T-helper 1 cell treated with Interleukin-12 subunit alpha and Interleukin-12 subunit beta and Interleukin-4 antibody, amounts not matched to agents 30 μg/mL and 1 μg/mL, for 36 hours (primary cell): ENCODE measurements at regions not wholly inside any gene's neighbourhood (a gene's known extent, or its start where the extent isn't known, plus 50 kb on each side); places are given as distances from the start of the nearest gene placed in this dataset.

Experiments used
- H3K27ac Mint-ChIP-seq: one replicate; pipeline ENCODE4 v1.8.0; 2021; ENCODE audit warnings: mild to moderate bottlenecking, mixed read lengths
- H3K27me3 Mint-ChIP-seq: one replicate; pipeline ENCODE4 v1.8.0; 2021; ENCODE audit warnings: low read depth, mixed read lengths
- H3K36me3 Mint-ChIP-seq: one replicate; pipeline ENCODE4 v1.8.0; 2021; ENCODE audit warnings: low read depth, mixed read lengths
- H3K4me1 Mint-ChIP-seq: one replicate; pipeline ENCODE4 v1.8.0; 2021; ENCODE audit warnings: low read depth, mixed read lengths
- H3K4me3 Mint-ChIP-seq: one replicate; pipeline ENCODE4 v1.8.0; 2021; ENCODE audit warnings: mild to moderate bottlenecking, moderate library complexity, mixed read lengths
- H3K9me3 Mint-ChIP-seq: one replicate; pipeline ENCODE4 v1.8.0; 2021; ENCODE audit warnings: mixed read lengths

DNA sequence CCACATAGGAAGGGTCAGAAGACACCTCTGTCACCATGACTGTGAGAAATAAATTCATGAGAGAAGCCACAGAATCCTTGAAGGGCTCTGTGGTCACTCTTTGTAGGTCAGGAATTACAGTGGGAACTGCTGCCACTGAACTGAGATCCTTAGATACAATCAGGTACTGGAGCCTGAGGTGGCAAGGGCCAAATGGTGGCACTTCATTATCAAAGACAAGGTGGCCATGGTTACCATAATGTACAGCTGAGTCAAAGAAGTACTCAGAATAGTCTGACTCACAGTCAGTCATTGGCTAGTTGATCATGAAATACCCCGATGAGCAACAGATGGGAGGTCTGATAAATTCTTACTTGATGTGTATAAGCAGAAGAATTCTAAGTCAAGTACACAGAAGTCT lies 131.9 kb downstream of the RTL3 start:
- peaks cover 6% of the 10 kb centered on the region for H3K36me3 Mint-ChIP-seq
- H3K4me1 Mint-ChIP-seq, result peaks cover 12% of the 10 kb centered on the region
- no peak overlapping the region for H3K4me3 Mint-ChIP-seq
- no peaks in the 10 kb centered on the region for H3K27me3 Mint-ChIP-seq
- H3K27ac Mint-ChIP-seq, result no peak overlapping the region
- H3K9me3 Mint-ChIP-seq, result no peaks in the 10 kb centered on the region

DNA sequence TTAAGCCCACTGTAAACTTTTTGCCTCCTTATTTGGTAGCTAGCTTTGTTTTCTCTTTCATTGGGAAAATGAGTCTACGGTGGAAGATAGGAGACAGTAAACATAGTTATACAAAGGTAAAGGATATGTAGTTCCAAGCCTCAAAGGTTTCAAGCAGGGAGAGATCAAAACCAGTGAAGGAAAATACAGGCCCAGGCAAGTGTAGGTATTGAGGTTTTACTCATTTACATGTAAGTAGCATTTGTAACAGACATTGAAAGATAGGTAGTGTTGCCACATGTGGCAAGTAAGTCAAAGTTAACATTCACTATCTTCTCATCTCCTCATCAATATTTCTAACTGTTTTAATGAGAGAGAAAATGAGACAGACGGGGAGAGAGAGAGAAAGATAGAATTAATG lies 136.5 kb downstream of the RTL3 start:
- peaks cover 11% of the 10 kb centered on the region for H3K36me3 Mint-ChIP-seq

DNA sequence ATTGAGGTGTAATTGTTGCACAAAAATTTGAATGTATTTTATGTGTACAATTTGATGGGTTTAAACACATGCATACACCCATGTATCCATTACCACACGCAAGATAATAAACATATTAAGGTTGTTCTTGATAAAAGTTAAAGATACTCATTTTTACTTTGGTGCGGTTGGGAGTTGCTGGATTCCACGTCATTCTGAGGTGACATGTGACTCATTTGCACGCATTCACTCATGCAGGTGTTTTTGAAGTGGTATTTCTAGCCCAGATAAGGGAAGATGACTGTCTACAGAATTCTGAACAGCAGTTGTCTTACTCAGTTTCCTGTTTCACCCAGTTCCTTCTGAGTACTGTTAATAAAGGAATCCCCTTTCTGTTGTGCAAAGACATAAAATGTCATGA lies 142.0 kb downstream of the RTL3 start:
- H3K4me3 Mint-ChIP-seq, result peak overlapping the region; percentile 70
- peaks cover 26% of the 10 kb centered on the region for H3K9me3 Mint-ChIP-seq
- no peaks in the 10 kb centered on the region for H3K27me3 Mint-ChIP-seq
- H3K4me1 Mint-ChIP-seq, result peaks cover 40% of the 10 kb centered on the region
- H3K27ac Mint-ChIP-seq, result peak overlapping the region; percentile 92
- peaks cover 16% of the 10 kb centered on the region for H3K36me3 Mint-ChIP-seq

More for the DNA sequence above, 136.5 kb downstream of the RTL3 start:
- H3K9me3 Mint-ChIP-seq, result peaks cover 13% of the 10 kb centered on the region
- H3K27ac Mint-ChIP-seq, result no peak overlapping the region
- no peak overlapping the region for H3K4me3 Mint-ChIP-seq
- peaks cover 13% of the 10 kb centered on the region for H3K4me1 Mint-ChIP-seq
- H3K27me3 Mint-ChIP-seq, result no peaks in the 10 kb centered on the region

DNA sequence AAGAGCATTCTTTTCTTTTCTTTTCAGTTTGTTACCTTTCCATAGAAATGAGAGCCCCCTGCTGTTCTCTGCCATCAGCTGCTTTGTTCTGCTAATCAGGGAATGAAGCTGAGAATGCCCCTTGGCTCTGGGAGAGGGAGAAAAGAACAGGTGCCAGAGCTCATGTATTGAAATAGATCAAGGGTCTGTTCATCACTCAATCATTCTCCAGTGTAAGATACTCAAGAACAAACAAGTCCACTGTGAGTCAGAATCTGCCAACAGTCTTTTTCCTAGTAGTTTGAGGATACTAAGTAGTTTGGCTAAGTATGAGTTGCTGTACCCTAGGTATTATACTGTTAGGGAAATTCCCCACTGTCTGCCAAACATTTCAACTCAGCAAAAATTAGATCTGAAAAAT lies 144.3 kb downstream of the RTL3 start:
- Mint-ChIP-seq H3K36me3 (peaks cover 25% of the 10 kb centered on the region), H3K4me3 (no peak overlapping the region), H3K27me3 (no peaks in the 10 kb centered on the region), H3K27ac (peak overlapping the region; percentile 91), H3K9me3 (peaks cover 45% of the 10 kb centered on the region), H3K4me1 (peaks cover 40% of the 10 kb centered on the region)

DNA sequence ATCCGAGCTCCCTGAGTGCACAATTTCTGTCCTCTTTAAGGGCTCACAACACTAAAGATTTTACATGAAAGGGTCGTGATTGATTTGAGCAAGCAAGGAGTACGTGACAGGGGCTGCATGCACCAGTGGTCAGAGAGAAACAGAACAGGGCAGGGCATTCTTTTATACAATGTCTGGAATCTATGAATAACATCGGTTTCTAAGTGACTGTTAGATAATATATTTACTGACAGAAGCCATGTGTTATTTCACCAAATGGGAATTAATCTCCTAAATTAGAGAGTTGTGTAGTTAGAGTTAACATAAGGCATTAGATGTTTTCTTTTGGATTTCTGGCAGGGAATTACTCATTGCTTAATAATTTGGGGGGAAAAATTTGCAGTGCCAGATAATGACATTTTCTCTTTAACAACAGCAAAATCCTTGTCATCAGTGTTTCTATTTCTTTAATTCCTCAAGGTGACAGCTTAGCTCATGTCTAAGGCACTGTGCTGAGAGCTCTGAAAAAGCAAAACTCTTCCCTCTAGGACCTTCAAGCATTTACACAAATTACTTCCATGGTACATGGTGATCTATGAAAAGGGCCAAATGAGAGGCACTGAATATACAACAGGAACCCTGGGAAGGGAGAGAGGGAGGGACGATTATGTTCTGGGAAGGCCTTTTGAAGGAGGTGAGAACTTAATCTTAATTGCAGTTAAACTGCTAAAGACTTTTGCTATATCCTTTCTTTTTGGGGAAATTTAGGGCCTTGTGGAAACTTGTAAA lies 145.0 kb downstream of the RTL3 start:
- peaks cover 40% of the 10 kb centered on the region for H3K4me1 Mint-ChIP-seq

DNA sequence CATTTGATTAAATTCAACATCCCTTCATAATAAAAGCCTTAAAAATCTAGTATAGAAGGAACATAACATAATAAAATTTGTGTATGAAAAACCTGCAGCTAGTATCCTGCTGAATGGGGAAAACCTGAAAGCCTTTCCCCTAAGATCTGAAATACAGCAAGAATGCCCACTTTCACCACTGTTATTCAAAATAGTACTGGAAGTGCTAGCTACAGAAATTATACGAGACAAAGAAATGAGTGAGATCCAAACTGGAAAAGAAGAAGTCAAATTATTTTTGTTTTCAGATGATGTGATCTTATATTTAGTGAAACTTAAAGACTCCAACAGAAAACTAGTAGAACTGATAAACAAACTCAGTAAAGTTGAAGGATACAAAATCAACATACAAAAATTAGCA lies 152.9 kb downstream of the RTL3 start:
- Mint-ChIP-seq H3K36me3 (peaks cover 26% of the 10 kb centered on the region), H3K9me3 (peaks cover 43% of the 10 kb centered on the region), H3K27ac (no peak overlapping the region), H3K4me3 (no peak overlapping the region), H3K4me1 (peaks cover 10% of the 10 kb centered on the region), H3K27me3 (no peaks in the 10 kb centered on the region)

More for the DNA sequence above, 145.0 kb downstream of the RTL3 start:
- Mint-ChIP-seq H3K9me3 (peaks cover 52% of the 10 kb centered on the region), H3K27ac (peak overlapping the region; percentile 91), H3K36me3 (peaks cover 32% of the 10 kb centered on the region), H3K4me3 (no peak overlapping the region), H3K27me3 (no peaks in the 10 kb centered on the region)

GRCh38 chrX:78496483-78496882 lies 162.6 kb downstream of the RTL3 start:
- no peaks in the 10 kb centered on the region for H3K27me3 Mint-ChIP-seq
- no peak overlapping the region for H3K27ac Mint-ChIP-seq
- H3K4me3 Mint-ChIP-seq, result no peak overlapping the region
- peaks cover 6% of the 10 kb centered on the region for H3K9me3 Mint-ChIP-seq
- peaks cover 2% of the 10 kb centered on the region for H3K36me3 Mint-ChIP-seq
- H3K4me1 Mint-ChIP-seq, result no peaks in the 10 kb centered on the region

- Mint-ChIP-seq H3K27ac (no peak overlapping the region), H3K36me3 (peaks cover 2% of the 10 kb centered on the region), H3K9me3 (peaks cover 6% of the 10 kb centered on the region), H3K4me1 (no peaks in the 10 kb centered on the region), H3K27me3 (no peaks in the 10 kb centered on the region), H3K4me3 (no peak overlapping the region)
Observed at GRCh38 chrX:78493180-78493579, 165.8 kb upstream of the CYSLTR1 start.

- Mint-ChIP-seq H3K36me3 (no peaks in the 10 kb centered on the region), H3K9me3 (peaks cover 29% of the 10 kb centered on the region), H3K4me3 (no peak overlapping the region), H3K4me1 (no peaks in the 10 kb centered on the region), H3K27ac (no peak overlapping the region), H3K27me3 (no peaks in the 10 kb centered on the region)
Observed at GRCh38 chrX:78476701-78477100, 149.3 kb upstream of the CYSLTR1 start.

GRCh38 chrX:78456909-78457308 lies 129.5 kb upstream of the CYSLTR1 start:
- Mint-ChIP-seq H3K4me1 (no peaks in the 10 kb centered on the region), H3K27me3 (no peaks in the 10 kb centered on the region), H3K4me3 (no peak overlapping the region), H3K36me3 (no peaks in the 10 kb centered on the region), H3K27ac (no peak overlapping the region), H3K9me3 (peaks cover 9% of the 10 kb centered on the region)

DNA sequence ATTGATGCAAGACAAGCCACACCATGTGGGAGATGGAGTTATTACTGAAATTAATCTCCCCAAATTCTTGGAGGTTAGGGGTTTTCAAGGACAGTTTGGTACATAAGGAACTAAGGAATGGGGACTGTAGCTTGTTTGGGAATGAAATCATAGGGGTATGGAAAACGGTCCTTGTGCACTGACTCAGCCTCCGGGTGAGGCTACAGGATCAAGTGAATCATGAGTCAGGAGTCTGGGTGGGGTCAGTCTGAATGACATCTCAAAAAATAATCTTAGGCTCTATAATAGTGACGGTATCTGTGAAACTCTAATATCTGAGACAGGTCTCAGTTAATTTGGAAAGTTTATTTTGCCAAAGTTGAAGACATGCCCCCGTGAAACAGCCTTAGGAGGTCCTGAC lies 128.5 kb upstream of the CYSLTR1 start:
- no peak overlapping the region for H3K4me3 Mint-ChIP-seq
- peaks cover 7% of the 10 kb centered on the region for H3K9me3 Mint-ChIP-seq
- H3K36me3 Mint-ChIP-seq, result no peaks in the 10 kb centered on the region
- no peaks in the 10 kb centered on the region for H3K4me1 Mint-ChIP-seq
- H3K27me3 Mint-ChIP-seq, result no peaks in the 10 kb centered on the region
- H3K27ac Mint-ChIP-seq, result no peak overlapping the region

GRCh38 chrX:78452356-78452755 lies 124.9 kb upstream of the CYSLTR1 start:
- peaks cover 13% of the 10 kb centered on the region for H3K9me3 Mint-ChIP-seq
- no peaks in the 10 kb centered on the region for H3K27me3 Mint-ChIP-seq
- no peak overlapping the region for H3K4me3 Mint-ChIP-seq
- no peak overlapping the region for H3K27ac Mint-ChIP-seq
- H3K4me1 Mint-ChIP-seq, result no peaks in the 10 kb centered on the region
- no peaks in the 10 kb centered on the region for H3K36me3 Mint-ChIP-seq

GRCh38 chrX:78437621-78438020 lies 110.2 kb upstream of the CYSLTR1 start:
- Mint-ChIP-seq H3K9me3 (peaks cover 9% of the 10 kb centered on the region), H3K27me3 (no peaks in the 10 kb centered on the region), H3K4me3 (no peak overlapping the region), H3K4me1 (peaks cover 6% of the 10 kb centered on the region), H3K36me3 (no peaks in the 10 kb centered on the region), H3K27ac (no peak overlapping the region)

DNA sequence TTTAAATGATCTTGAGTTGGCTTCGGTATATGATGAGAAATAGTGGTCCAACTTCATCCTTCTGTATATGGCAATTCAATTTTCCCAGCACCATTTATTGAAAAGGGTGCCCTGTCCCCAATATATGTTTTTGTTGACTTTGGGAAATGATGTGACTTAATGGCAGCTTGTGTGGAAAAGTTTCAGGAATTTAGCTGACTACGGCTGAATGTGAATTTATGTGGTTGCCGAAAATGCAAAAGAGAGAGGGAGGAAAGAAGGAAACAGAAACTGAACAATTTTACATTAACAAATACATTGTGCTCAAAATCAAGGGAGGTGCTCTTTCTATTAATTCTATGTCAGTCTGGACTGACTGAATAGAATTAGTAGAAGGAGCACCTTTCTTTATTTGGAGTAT lies 101.8 kb upstream of the CYSLTR1 start:
- Mint-ChIP-seq H3K27me3 (no peaks in the 10 kb centered on the region), H3K4me1 (no peaks in the 10 kb centered on the region), H3K27ac (no peak overlapping the region), H3K36me3 (no peaks in the 10 kb centered on the region), H3K9me3 (peaks cover 18% of the 10 kb centered on the region), H3K4me3 (no peak overlapping the region)

DNA sequence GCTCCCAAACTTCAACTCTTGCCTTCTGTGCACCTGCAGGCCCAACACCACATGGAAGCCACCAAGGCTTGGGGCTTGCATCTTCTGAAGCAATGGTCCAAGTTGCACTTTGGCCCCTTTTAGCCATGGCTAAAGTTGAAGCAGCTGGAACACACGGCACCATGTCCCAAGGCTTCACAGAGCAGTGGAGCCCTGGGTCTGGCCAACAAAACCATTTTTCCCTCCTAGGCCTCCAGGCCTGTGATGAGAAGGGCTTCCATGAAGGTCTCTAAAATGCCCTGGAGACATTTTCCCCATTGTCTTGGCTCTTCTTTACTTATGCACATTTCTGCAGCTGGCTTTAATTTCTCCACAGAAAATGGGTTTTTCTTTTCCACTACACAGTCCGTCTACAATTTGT lies 61.3 kb upstream of the CYSLTR1 start:
- H3K27me3 Mint-ChIP-seq, result no peaks in the 10 kb centered on the region

More for the DNA sequence above, 61.3 kb upstream of the CYSLTR1 start:
- no peak overlapping the region for H3K4me3 Mint-ChIP-seq
- peaks cover 14% of the 10 kb centered on the region for H3K36me3 Mint-ChIP-seq
- no peaks in the 10 kb centered on the region for H3K4me1 Mint-ChIP-seq
- H3K9me3 Mint-ChIP-seq, result peaks cover 47% of the 10 kb centered on the region
- H3K27ac Mint-ChIP-seq, result no peak overlapping the region
